ENCODE measurements at regions not wholly inside any gene's neighbourhood (a gene's known extent, or its start where the extent isn't known, plus 50 kb on each side); places are given as distances from the start of the nearest gene placed in this dataset.

DNA sequence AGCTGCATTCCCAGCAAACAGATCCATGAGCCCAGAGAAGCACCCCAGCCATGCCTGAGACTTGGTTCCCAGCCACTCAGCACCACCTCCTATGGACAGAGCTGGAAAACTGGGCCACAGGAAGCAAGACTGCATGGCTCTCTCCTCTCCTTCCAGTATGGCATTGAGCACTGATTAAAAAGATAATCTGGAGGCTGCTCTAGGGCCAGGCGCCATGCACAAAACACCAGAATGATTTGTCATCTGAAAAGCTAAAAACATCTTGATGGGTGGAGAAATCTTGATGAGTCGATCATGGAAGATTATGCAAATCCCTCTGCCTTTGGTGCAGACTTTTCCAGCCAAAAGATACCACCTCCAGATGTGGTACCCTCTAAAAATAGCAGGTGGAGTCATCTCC is 62.7 kb upstream of the MRPS22 start:
- Histone ChIP-seq H3K4me3 (no peak overlapping the region), H3K36me3 (no peaks in the 10 kb centered on the region), H3K27ac (no peak overlapping the region), H3K27me3 (no peaks in the 10 kb centered on the region), H3K9me3 (peaks cover 0 to 2% of the 10 kb centered on the region in 2 donors), H3K4me1 (no peaks in the 10 kb centered on the region)
- ATAC-seq, result no peak
- no peak for DNase-seq
- TF ChIP-seq, protein P1, sequence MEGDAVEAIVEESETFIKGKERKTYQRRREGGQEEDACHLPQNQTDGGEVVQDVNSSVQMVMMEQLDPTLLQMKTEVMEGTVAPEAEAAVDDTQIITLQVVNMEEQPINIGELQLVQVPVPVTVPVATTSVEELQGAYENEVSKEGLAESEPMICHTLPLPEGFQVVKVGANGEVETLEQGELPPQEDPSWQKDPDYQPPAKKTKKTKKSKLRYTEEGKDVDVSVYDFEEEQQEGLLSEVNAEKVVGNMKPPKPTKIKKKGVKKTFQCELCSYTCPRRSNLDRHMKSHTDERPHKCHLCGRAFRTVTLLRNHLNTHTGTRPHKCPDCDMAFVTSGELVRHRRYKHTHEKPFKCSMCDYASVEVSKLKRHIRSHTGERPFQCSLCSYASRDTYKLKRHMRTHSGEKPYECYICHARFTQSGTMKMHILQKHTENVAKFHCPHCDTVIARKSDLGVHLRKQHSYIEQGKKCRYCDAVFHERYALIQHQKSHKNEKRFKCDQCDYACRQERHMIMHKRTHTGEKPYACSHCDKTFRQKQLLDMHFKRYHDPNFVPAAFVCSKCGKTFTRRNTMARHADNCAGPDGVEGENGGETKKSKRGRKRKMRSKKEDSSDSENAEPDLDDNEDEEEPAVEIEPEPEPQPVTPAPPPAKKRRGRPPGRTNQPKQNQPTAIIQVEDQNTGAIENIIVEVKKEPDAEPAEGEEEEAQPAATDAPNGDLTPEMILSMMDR (IDR thresholded peaks at IDR 0.05), result no peak
- intact Hi-C loops (cut with DNase I), result no loop called here

DNA sequence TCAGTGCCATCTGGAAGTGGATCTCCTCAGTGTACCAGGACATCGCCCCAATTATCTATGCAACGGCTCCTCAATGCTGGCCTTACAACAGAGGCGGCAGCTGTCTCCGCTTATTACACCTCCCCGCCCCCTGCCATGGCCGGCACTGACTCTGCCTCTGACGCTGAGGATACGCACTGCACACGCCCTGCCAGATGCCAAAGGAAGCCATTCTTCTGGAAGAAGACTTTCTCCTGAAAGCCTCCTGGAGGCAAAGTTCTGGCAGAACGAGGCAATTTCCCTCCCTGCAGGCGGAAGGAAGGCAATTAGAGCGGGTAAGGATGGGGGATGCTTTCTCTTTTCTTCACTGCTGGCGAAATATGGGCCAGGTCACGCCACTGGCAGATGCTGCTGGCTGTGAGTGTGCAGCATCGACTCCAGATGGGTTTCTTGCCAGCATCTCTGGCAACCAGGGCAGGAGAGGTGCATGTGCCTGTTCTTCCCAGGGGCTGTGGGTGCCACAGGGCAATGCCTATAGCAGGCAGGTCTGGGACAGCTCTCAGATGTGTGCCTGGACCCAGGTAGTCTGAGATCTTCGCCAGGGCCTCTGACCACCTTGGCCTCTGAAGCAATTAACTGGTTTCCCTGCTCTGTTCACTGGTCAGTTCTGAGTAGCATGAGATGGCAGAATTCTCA is 62.2 kb upstream of the MRPS22 start:
- intact Hi-C loops (cut with DNase I), result no loop called here
- DNase-seq (no peak), ATAC-seq (no peak)
- no peak overlapping the region for H3K4me3 ChIP-seq
- H3K27ac ChIP-seq, result no peak overlapping the region
- H3K9me3 ChIP-seq, result peaks cover 0 to 2% of the 10 kb centered on the region in 2 donors
- no peaks in the 10 kb centered on the region for H3K27me3 ChIP-seq
- no peaks in the 10 kb centered on the region for H3K36me3 ChIP-seq
- no peaks in the 10 kb centered on the region for H3K4me1 ChIP-seq
- TF ChIP-seq, protein P1 (IDR thresholded peaks at IDR 0.05), result no peak

DNA sequence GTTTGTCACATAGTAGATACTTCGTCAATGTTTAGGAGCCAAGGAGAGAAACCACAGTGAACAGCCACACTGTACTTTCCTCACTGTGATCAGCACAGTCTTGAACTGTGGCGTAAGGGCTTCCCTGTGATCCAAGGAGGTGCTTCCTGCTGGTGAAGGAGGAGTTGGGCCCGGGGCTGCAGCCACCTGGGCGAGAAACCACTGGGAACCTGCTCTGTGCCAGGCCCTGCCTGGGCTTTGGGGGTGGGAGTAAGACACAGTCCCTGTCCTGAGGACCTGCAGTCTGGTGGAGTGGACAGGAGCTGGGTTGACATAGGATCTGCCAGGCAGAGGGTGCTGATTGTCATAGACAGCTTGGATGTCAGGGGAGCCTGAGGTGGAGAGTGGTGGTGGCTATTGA is 60.5 kb upstream of the MRPS22 start:
- no peak for ATAC-seq
- no peaks in the 10 kb centered on the region for H3K36me3 ChIP-seq
- H3K27me3 ChIP-seq, result no peaks in the 10 kb centered on the region
- TF ChIP-seq, protein P1 (IDR thresholded peaks at IDR 0.05), result no peak
- H3K9me3 ChIP-seq, result peaks cover 0 to 2% of the 10 kb centered on the region in 2 donors
- no peak overlapping the region for H3K27ac ChIP-seq
- no peak overlapping the region for H3K4me3 ChIP-seq
- intact Hi-C loops (cut with DNase I), result no loop called here
- no peaks in the 10 kb centered on the region for H3K4me1 ChIP-seq
- DNase-seq, result no peak

DNA sequence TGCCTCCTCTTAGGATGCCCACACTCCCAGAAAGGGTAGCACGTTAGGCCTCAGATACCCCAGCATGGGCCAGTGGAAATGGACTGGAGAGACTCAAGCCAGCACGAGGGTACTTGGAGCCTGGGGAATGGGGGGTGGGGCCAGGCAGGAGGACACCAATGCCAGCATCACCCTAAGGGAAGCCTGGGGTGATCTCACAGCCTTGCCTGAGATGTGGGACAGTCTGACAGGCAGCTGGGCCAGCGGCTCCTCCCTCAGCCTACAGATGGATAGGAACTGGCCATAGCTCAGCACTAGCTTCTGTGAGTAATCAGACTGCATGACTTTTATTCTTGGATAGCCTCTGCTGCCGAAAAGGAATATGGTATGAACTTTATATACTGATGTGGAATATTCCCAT is 59.6 kb upstream of the MRPS22 start:
- H3K4me1 ChIP-seq, result no peaks in the 10 kb centered on the region
- H3K9me3 ChIP-seq, result no peaks in the 10 kb centered on the region
- DNase-seq, result no peak
- no peaks in the 10 kb centered on the region for H3K27me3 ChIP-seq
- H3K27ac ChIP-seq, result no peak overlapping the region
- no peak for ATAC-seq
- TF ChIP-seq, protein P1 (IDR thresholded peaks at IDR 0.05), result no peak
- no peak overlapping the region for H3K4me3 ChIP-seq
- H3K36me3 ChIP-seq, result no peaks in the 10 kb centered on the region
- intact Hi-C loops (cut with DNase I), result no loop called here

DNA sequence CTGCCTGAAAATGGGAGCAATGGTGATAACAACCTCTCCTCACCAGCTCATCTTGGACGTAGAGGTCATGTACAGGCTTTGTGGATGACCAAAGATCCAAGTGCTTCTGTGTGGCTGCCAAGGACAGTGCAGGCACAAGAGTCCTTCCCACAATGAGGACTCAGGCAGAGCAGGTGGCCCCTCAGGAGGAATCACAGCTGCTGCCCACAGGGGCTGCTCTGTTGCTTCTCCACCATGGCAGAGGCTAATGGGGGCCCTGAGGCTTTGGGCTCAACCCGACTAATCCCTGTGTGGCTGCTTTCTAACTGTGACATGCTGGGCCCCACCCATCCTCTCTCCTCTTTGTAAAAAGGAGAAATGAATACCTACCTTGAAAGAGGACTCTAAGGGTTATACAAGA is 58.1 kb upstream of the MRPS22 start:
- TF ChIP-seq, protein P1 (IDR thresholded peaks at IDR 0.05), result no peak
- DNase-seq (no peak), ATAC-seq (no peak)
- intact Hi-C loops (cut with DNase I), result no loop called here
- Histone ChIP-seq H3K27ac (no peak overlapping the region), H3K4me1 (no peaks in the 10 kb centered on the region), H3K4me3 (no peak overlapping the region), H3K27me3 (no peaks in the 10 kb centered on the region), H3K36me3 (no peaks in the 10 kb centered on the region), H3K9me3 (no peaks in the 10 kb centered on the region)

Measured in left lung (tissue), 4 donors.